Activated naive CD4-positive, alpha-beta T cell treated with anti-CD3 and anti-CD28 coated beads, Interleukin-2, amount 50 U/mL, for 72 hours (primary cell): ENCODE measurements at regions not wholly inside any gene's neighbourhood (a gene's known extent, or its start where the extent isn't known, plus 50 kb on each side); places are given as distances from the start of the nearest gene placed in this dataset.

Experiments
- ATAC-seq, 2 donors: fragments of 150-1000 bp; cut with Tn5 transposase; 2 replicates each; pipeline ENCODE4 v1.10.0; 2021; ENCODE audit warnings: mild to moderate bottlenecking in 2 of 2, moderate library complexity in 2 of 2
- DNase-seq, 2 donors: peaks; one replicate each; pipeline ENCODE4 v3.0.0; 2021 to 2022; ENCODE audit warnings: low spot score in 2 of 2
- H3K27ac Mint-ChIP-seq, 2 donors: one replicate each; pipeline ENCODE4 v1.8.0; 2022; ENCODE audit warnings: mild to moderate bottlenecking in 2 of 2, mixed read lengths in 2 of 2
- H3K36me3 Mint-ChIP-seq, 2 donors: one replicate each; pipeline ENCODE4 v1.8.0; 2022; ENCODE audit warnings: mixed read lengths in 2 of 2
- H3K9me3 Mint-ChIP-seq, 2 donors: one replicate each; pipeline ENCODE4 v1.8.0; 2022; ENCODE audit warnings: mixed read lengths in 2 of 2

DNA sequence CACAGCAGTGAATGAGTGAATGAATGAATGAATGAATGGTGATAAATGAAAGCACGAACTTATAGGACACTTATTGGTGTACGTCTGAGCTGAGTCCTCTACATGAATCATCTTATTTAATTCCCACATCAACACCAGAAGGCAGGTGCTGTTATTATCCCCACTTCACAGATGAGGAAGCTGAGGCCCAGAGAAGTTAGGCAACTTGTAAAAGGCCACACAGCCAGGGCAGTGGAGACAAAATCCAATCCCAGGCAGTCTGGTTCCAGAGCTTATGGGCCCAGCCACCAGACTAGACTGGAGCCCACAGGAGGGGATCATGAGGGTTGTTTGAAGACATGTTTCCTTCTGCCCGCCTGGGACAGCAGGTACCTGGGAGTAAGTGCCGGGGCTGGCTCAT lies 364.0 kb downstream of the MN1 start:
- Mint-ChIP-seq H3K9me3 (no peaks in the 10 kb centered on the region), H3K27ac (no peak overlapping the region), H3K36me3 (no peaks in the 10 kb centered on the region)
- DNase-seq, result no peak
- no peak for ATAC-seq

DNA sequence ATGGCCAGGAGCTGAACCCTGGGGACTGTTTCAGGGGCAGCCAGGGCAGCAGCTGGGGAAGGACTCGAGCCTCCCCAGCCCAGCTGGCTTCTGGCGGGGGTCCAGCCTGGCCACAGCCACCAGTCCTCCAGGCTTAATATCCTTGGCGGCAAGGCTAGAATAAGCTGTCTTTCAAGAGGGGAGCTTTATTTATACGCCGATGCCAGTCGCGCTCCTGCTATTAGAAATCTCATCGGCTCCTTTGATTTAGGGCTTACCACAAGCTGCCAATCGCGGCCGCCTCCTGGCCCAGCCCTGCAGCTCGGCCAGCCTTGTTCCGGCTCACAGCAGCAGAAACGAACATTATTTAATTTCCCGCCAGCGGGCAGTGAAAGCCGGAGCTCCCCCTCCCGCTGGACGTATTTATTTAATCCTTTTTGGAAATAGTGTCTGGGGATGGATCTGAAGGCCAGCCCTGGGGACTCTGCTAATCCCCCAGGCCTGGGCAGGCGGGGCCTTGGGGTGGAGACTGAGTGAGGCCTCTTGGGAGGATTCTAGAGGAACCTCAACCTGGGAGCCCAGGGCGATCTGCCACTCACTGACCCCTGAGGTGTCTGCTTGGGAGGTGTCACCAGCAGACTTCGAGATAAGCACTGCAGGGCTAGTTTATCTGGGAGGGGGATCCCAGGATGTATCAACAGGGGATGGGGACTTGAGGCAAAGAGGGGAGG lies 363.1 kb downstream of the MN1 start:
- no peak for ATAC-seq
- no peak for DNase-seq
- no peaks in the 10 kb centered on the region for H3K36me3 Mint-ChIP-seq

DNA sequence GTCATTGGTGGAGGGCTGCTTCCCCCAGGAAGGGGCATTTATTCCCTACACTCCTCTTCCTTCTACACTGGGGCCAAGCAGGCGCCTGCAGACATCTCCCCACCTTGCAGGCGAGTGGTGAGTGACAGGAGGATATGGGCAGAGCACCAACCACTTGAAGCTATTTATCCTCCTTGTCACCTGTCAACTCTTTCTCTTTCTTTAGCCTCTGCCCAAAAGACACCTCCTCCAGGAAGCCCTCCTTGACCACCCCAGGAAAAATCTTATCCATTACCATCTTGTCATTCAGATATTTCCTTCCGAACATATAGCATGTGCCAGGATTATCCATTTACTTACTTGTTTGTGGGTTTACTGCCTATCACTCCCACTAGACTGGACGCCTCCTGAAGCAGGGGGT lies 362.4 kb downstream of the MN1 start:
- ATAC-seq (no peak), DNase-seq (no peak)
- Mint-ChIP-seq H3K9me3 (no peaks in the 10 kb centered on the region), H3K36me3 (no peaks in the 10 kb centered on the region), H3K27ac (no peak overlapping the region)

More for the DNA sequence above, 363.1 kb downstream of the MN1 start:
- H3K27ac Mint-ChIP-seq, result no peak overlapping the region
- no peaks in the 10 kb centered on the region for H3K9me3 Mint-ChIP-seq

DNA sequence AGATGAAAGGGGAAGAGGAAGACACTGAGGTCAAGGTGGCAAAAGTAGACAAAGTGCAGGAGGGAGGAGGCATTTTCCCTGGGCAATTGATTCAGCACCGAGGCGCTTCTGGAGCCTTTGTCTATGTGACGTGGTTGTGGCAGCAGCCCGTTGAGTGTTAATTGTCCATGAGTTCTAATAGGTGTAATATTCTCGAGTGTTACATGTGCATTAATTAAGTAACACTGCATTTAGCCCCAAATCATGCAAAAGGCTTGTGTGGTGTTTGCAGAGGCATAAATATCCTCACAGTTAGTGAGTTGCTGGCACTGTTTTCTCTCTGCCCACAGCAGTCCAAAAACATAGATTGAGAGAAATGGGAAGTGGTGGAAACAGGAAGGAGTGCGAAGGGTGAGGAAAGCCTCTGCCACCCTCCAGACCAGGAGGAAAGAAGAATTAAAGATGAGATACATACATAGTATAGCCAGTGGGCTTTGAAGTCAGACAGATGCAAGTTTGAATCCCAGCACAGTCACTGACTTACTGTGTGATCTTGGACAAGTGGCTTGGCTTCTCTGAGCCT lies 361.2 kb downstream of the MN1 start:
- H3K36me3 Mint-ChIP-seq, result no peaks in the 10 kb centered on the region
- no peaks in the 10 kb centered on the region for H3K9me3 Mint-ChIP-seq
- ATAC-seq, result no peak
- H3K27ac Mint-ChIP-seq, result no peak overlapping the region
- DNase-seq, result no peak

DNA sequence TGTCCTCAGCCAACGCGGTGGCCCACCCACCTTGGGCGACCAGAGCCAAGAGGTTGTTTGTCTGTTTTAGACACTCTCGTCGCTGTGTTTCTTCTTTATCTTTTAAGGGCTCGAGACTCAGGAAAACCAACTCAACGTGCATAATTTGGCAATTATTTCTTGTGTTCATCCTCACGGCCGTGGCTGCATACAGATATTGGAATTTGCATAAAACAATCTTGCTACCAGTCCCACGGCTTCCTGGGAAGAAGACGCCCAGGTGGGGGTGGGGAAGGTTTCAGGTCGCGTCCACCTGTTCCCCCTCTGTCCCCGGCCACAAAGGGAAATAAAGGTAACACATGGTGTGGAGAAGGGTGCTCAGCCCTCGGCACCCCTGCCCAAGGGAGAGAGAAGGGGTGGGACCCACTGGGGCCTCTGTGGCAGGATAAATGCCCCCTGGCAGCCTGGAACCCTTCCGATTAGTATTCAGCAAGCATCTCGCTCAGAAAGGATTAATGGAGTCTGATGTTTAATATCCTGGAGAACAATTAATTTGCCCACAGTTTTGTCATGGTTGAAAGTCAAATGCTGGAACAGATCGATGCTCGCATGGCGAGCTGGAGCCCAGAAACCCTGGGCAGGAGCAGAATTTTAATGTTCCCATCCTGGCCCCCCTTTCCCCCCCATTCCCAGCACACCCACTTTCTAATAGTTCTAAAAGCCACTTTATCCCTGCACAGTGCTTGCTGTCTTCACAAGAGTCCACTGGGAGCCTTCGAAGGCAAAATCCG lies 359.7 kb downstream of the MN1 start:
- H3K27ac Mint-ChIP-seq, result no peak overlapping the region
- ATAC-seq (no peak), DNase-seq (no peak)
- H3K9me3 Mint-ChIP-seq, result no peaks in the 10 kb centered on the region
- H3K36me3 Mint-ChIP-seq, result no peaks in the 10 kb centered on the region

DNA sequence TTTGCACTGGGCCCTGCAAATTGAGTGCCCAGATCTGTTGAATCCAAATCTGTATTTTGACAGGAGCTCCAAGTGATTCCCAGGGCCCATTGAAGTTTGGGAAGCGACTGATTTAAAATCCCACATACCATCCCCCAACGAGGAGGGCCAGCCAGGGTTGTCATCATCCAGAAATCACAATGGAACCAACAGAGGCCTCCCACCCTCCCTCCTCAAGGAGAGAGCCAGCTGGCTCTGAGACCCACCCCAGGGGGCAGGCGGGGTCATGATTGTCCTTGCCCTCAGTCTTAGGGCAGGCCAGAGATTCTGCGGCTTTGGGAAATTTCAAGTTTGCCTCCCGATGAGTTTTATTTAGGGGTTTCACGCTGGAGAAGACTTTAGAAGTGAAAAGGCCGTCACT lies 358.2 kb downstream of the MN1 start:
- DNase-seq (no peak), ATAC-seq (no peak)
- Mint-ChIP-seq H3K9me3 (no peaks in the 10 kb centered on the region), H3K27ac (no peak overlapping the region), H3K36me3 (no peaks in the 10 kb centered on the region)

DNA sequence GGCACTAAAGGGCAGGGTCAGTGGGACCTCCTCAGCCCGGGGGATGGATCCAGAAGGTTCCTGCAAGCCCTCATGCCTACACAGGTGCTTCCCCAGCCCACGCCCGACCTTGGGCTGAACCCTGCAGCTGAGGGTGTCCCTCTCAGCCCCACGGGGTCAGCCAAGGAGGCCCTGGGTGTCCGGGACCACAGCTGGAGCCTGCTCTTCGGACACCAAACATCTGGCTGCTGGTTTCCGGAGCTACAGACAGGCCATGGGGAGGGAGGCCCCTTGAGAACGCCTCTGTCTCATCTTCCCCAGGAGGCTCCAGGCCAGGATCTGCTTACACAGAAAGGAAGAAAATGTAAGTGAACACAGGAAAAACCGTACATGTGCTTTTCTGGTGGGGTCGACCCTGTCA lies 355.7 kb downstream of the MN1 start:
- peaks cover 0 to 8% of the 10 kb centered on the region in 2 donors for H3K9me3 Mint-ChIP-seq
- ATAC-seq, result no peak

DNA sequence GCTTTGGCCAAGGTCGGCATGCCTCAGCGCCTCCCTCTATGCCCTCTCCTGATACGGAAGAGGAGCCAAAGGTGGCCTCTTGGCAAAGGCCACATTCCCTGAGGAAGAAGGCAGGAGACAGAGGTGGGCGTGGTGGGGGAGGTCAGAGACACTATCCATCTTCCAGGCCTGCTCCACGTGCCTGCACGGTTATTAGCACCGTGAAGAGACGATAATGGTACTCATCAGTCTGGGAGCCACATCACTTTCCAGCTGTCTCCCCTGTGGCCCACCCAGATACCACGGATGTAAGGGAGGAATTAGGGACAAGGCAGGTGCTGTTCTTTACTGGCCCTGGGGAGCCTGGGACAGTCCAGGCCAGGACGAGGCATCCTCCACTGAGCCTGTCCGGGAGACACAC lies 354.3 kb downstream of the MN1 start:
- no peak overlapping the region for H3K27ac Mint-ChIP-seq

More for the DNA sequence above, 355.7 kb downstream of the MN1 start:
- no peak overlapping the region for H3K27ac Mint-ChIP-seq
- no peaks in the 10 kb centered on the region for H3K36me3 Mint-ChIP-seq
- no peak for DNase-seq

DNA sequence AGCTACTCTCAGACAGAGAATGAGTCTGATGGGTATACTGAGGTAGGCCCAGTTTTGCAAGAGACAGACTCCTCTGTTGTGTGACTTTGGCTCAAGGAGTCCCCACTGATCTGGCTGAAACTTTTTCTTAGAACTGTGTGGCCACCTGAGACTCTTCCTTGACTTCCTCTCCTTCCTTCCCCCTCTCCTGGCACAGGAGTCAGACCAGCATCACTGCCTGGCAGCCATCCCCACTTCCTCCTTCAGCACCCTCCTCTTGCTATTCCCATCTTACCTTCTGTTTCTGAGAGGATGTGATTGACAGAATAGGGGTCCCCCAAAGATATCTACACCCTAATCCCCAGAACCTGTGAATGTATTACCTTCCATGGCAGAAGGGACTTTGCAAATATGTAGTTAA lies 351.1 kb downstream of the MN1 start:
- DNase-seq (no peak), ATAC-seq (no peak)
- Mint-ChIP-seq H3K27ac (no peak overlapping the region), H3K36me3 (no peaks in the 10 kb centered on the region), H3K9me3 (peaks cover 4 to 17% of the 10 kb centered on the region in 2 donors)

More for the DNA sequence above, 354.3 kb downstream of the MN1 start:
- no peak for DNase-seq
- H3K36me3 Mint-ChIP-seq, result no peaks in the 10 kb centered on the region
- peaks cover 4 to 14% of the 10 kb centered on the region in 2 donors for H3K9me3 Mint-ChIP-seq
- no peak for ATAC-seq

DNA sequence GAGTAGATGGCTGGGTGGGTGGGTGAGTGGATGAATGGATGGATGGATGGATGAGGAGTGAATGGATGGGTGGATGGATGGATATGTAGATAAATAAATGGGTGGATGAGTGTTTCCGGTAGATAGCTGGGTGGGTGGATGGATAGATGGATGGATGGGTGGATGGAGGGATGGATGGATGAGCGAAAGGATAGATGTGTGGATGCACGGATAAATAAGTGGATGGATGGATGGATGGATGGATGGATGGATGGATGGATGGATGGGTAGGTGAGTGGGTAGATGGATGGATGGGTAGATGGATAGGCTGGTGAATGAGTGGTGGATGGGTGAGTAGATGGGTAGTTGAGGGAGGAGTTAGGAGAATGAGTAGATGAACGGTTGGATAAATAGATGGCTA lies 349.3 kb downstream of the MN1 start:
- peaks cover 4 to 21% of the 10 kb centered on the region in 2 donors for H3K9me3 Mint-ChIP-seq
- no peak overlapping the region for H3K27ac Mint-ChIP-seq
- ATAC-seq, result no peak

DNA sequence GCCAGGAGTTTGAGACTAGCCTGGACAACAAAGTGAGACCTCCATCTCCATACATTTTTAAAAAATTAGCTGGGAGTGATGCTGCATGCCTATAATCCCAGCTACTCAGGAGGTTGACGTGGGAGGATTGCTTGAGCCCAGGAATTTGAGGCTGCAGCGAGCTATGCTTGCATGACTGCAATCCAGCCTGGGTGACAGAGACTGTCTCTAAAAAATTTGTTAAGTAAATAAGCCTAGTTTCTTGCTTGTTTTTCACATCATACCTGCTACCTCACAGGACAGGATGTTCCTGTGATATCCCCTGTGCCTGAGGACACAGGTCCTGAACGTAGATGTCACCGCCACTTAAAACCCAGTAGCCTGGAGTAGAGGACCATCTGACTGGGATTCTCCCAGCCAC lies 348.6 kb downstream of the MN1 start:
- no peak for ATAC-seq
- Mint-ChIP-seq H3K36me3 (no peaks in the 10 kb centered on the region), H3K27ac (no peak overlapping the region), H3K9me3 (peaks cover 4 to 21% of the 10 kb centered on the region in 2 donors)
- DNase-seq, result no peak

More for the DNA sequence above, 349.3 kb downstream of the MN1 start:
- H3K36me3 Mint-ChIP-seq, result no peaks in the 10 kb centered on the region
- DNase-seq, result no peak

DNA sequence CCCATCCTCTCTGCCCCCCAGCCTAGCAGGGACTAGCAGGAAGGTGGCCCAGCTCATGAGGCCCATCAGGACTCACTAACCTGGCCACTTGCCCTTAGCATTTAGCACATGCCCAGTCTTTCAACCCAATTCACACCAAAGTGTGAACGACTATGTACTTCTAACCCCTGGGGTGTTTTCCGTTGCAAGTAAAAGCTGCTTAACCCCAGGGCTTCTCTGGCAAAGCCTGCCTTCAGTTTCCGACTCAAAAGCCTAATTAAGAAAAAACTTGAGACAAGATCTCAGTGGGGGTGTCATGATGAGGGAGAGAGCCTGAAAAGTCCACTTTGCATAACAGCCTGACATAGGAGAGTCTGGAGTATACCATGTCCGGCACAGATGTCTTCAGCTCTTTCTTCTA lies 347.8 kb downstream of the MN1 start:
- DNase-seq (no peak), ATAC-seq (no peak)
- Mint-ChIP-seq H3K27ac (no peak overlapping the region), H3K36me3 (no peaks in the 10 kb centered on the region), H3K9me3 (peaks cover 4 to 21% of the 10 kb centered on the region in 2 donors)

DNA sequence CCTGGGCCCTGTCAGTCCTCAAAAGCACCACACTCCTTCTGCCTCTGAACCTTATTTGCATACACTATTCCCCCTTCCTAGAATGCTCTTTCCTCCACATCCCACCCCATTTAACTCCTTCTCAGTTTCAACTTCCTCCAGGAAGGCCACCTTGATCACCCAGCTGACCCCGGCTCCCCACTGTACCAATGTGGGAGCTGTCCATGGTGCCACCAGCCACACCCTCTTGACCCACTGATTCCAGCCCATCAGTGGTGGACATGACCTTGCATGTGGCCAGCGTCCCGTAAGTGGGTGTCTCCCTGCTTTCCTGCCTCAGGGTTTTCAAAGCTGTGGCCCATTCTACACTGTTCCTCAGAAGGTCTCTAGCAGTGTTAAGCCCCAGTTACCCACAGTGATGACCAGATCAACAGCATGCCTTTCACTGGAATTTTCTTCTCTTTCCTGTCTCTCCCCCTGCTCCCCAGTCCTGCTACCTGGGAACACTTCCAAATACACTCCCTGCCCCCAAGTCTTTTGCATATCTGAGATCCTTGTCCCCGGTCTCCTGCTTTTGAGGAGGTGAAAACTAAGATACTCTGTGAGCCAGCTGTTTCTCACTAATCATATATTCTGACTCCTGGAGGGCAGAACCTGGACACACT lies 346.6 kb downstream of the MN1 start:
- ATAC-seq (no peak), DNase-seq (no peak)
- Mint-ChIP-seq H3K27ac (no peak overlapping the region), H3K9me3 (peaks cover 4 to 21% of the 10 kb centered on the region in 2 donors), H3K36me3 (no peaks in the 10 kb centered on the region)

DNA sequence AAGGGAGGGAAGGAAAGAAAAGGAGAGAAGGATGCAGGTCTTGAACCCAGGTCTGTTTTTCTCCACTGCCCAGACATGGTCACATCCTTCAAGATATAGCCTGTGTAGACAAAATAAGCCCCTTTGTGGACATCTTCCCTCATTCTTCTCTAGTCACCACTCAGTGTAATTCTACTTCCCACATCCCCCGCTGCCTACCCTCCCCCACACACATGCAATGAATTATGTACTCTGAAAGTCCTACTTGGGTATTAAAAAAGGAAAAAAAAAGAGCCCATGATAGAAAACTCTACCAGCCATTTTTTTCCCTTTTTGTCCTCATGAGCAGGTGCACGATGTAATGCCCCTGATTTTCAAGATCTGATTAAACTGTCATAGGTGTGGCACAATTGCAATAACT lies 346.0 kb downstream of the MN1 start:
- no peak for ATAC-seq

DNA sequence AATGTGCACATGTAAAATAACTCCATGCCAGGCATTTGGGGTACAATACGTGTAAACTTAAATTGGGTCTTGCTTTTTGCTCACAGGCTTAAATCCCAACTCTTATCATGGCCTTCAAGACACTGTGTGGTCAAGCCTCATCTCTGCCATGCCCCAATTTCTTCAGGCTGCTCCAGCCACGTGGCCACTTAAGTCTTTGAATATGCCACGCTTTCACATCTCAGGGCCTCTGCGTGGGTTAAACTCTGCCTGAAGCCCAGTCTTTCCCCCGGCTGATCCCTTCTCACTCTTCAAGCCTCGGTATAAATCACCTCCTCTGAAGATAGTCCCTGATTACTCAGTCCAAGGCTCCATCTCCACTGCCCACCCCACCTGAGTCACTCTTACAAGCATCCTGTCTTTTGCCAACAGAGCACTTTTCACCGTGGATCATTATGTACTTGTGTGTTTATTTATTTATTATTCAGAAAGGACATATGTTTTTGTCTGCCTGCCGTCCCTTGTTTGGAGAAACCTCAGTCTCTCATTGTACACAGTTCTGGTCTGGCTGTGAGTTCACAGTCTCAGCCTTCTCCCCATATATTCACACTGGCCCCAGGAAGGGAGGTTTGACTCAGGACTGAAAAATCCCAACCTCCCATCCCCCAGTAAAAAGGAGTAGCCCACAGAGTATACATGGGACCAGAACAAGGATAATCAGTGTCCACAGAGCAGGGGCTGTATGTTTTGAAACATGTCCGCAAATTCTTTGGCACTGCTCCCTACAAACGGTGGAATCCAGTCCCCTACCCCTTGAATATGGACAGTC lies 344.7 kb downstream of the MN1 start:
- Mint-ChIP-seq H3K36me3 (no peaks in the 10 kb centered on the region), H3K27ac (no peak overlapping the region), H3K9me3 (peaks cover 0 to 11% of the 10 kb centered on the region in 2 donors)
- DNase-seq (no peak), ATAC-seq (no peak)

More for the DNA sequence above, 346.0 kb downstream of the MN1 start:
- Mint-ChIP-seq H3K27ac (no peak overlapping the region), H3K36me3 (no peaks in the 10 kb centered on the region), H3K9me3 (peaks cover 4 to 16% of the 10 kb centered on the region in 2 donors)
- no peak for DNase-seq

DNA sequence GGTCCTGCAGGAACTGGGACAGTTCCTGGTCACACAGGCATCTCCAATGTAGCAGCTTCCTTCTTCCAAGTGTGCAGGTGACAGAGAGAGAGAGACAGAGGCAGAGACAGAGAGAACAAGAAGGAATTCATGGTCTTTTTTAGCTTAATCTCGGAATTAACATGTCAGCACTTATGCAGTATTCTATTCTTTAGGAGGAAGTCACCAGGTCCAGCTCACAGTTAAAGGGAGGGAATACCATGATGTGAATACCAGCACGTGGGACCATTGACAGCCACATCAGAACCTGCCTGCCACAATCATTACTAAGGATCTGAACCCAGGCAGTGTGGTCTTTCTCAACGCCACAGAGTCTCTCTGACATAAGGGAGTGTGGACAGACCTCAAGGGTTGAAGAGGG lies 341.6 kb downstream of the MN1 start:
- Mint-ChIP-seq H3K36me3 (peaks cover 0 to 4% of the 10 kb centered on the region in 2 donors), H3K27ac (no peak overlapping the region), H3K9me3 (peaks cover 0 to 4% of the 10 kb centered on the region in 2 donors)
- no peak for ATAC-seq
- no peak for DNase-seq
